ENCODE measurements at regions not wholly inside any gene's neighbourhood (a gene's known extent, or its start where the extent isn't known, plus 50 kb on each side); places are given as distances from the start of the nearest gene placed in this dataset.

DNA sequence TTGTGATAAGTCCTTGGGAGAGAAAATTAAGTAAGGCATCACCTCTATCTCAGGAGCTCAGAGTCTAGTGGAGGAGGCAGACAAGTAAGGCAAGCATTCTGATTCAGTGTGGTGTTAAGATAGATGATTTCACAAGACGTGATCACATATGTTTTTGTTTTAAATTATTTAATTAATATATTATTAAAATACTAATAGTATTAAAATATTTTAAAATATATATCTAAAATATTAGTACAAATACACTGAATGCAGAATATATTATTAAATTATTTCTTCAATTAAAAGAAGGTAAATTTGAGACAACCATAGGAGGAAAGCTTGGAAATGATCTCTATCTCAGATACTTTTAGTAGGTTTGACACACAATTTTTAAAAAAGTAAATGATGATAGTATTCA, 51.5 kb upstream of the ANO4 start:
- no CpG with 5 or more reads among the region's 1 CpG for WGBS, 2 experiments (ENCODE audit: insufficient coverage in 1 of 2, insufficient read length in 1 of 2)

More for the DNA sequence above, 51.5 kb upstream of the ANO4 start:
- H3K27ac Mint-ChIP-seq, result no peak overlapping the region
- DNase-seq, result no peak
- no peak overlapping the region for H3K27ac ChIP-seq (ENCODE audit: low read depth, low read length)
- H3K4me1 ChIP-seq (ENCODE audit: control insufficient read depth, insufficient read depth, low read length), result no peaks in the 10 kb centered on the region
- no peak overlapping the region for H3K4me3 Mint-ChIP-seq
- no peak overlapping the region for H3K9ac ChIP-seq (ENCODE audit: extremely low read depth, low read length, poor library complexity, severe bottlenecking)
- H3K36me3 ChIP-seq (ENCODE audit: control insufficient read depth, insufficient read depth, low read length), result no peaks in the 10 kb centered on the region
- peaks cover 2% of the 10 kb centered on the region for H3K9me3 Mint-ChIP-seq
- H3K9me3 ChIP-seq (ENCODE audit: control insufficient read depth, low read length), result peaks cover 8% of the 10 kb centered on the region
- no peak overlapping the region for H3K4me3 ChIP-seq (ENCODE audit: low read length)
- no peaks in the 10 kb centered on the region for H3K4me1 Mint-ChIP-seq
- no peaks in the 10 kb centered on the region for H3K27me3 Mint-ChIP-seq (ENCODE audit: insufficient read depth)
- H3K36me3 Mint-ChIP-seq (ENCODE audit: low read depth), result no peaks in the 10 kb centered on the region
- H3K27me3 ChIP-seq (ENCODE audit: control insufficient read depth, insufficient read depth, low read length, poor library complexity, severe bottlenecking), result no peaks in the 10 kb centered on the region
- TF ChIP-seq, protein P1, sequence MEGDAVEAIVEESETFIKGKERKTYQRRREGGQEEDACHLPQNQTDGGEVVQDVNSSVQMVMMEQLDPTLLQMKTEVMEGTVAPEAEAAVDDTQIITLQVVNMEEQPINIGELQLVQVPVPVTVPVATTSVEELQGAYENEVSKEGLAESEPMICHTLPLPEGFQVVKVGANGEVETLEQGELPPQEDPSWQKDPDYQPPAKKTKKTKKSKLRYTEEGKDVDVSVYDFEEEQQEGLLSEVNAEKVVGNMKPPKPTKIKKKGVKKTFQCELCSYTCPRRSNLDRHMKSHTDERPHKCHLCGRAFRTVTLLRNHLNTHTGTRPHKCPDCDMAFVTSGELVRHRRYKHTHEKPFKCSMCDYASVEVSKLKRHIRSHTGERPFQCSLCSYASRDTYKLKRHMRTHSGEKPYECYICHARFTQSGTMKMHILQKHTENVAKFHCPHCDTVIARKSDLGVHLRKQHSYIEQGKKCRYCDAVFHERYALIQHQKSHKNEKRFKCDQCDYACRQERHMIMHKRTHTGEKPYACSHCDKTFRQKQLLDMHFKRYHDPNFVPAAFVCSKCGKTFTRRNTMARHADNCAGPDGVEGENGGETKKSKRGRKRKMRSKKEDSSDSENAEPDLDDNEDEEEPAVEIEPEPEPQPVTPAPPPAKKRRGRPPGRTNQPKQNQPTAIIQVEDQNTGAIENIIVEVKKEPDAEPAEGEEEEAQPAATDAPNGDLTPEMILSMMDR (conservative IDR thresholded peaks at IDR 0.05), result no peak

Data from endodermal cell (in vitro differentiated cells).